ENCODE measurements at regions not wholly inside any gene's neighbourhood (a gene's known extent, or its start where the extent isn't known, plus 50 kb on each side); places are given as distances from the start of the nearest gene placed in this dataset.

DNA sequence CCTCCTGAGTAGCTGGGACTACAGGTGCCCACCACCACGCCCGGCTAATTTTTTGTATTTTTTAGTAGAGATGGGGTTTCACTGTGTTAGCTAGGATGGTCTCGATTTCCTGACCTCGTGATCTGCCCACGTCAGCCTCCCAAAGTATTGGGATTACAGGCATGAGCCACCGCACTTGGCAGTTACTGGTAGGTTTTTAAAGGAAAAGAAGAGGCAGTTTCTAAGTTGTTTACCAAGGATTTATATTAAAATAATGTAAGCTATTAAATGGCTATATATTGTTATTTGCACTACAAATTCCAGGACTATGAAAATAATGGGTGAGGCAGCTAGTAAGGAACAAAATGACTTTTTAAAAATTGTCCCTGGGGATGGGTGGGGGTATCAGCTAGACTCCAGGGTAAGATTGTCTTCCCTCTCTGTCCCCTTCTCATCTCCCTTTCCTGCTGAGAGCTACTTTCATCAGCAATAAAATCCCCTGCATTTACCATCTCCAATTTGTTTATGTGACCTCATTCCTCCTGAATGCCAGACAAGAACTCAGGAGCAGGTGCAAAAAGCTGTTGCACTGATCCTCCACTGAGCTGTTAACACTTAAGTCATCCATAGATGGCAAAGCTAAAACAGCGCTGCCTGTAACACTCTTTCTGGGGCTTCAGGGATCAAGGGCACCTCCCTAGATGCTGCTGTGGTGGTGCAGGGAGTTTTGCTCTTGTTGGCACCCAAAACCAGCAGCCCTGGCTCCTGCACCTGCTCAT lies 165.2 kb downstream of the ZPLD1 start:
- Histone ChIP-seq H3K27me3 (ENCODE audit: insufficient read depth, low read length) (no peaks in the 10 kb centered on the region), H2BK15ac (ENCODE audit: low read depth, low read length) (no peak overlapping the region), H4K5ac (ENCODE audit: insufficient read length, low read depth, low read length) (no peak overlapping the region), H2BK12ac (ENCODE audit: insufficient read length, low read depth, low read length) (no peak overlapping the region), H2BK5ac (ENCODE audit: insufficient read length, low read length) (no peak overlapping the region), H2AK5ac (ENCODE audit: insufficient read length, low read length) (no peak overlapping the region), H3K9ac (ENCODE audit: extremely low read depth, insufficient read length, low read length) (no peak overlapping the region), H3K56ac (ENCODE audit: insufficient read length, low read depth, low read length) (no peak overlapping the region), H3K4ac (ENCODE audit: low read depth, low read length) (no peak overlapping the region), H4K91ac (ENCODE audit: insufficient read length, low read depth, low read length) (no peak overlapping the region), H3K14ac (ENCODE audit: insufficient read depth, low read length) (no peak overlapping the region), H3K4me1 (ENCODE audit: insufficient read depth, low read length) (no peaks in the 10 kb centered on the region), H3K18ac (ENCODE audit: insufficient read length, low read depth, low read length) (no peak overlapping the region), H3K27ac (ENCODE audit: insufficient read length, low read depth, low read length) (no peak overlapping the region), H3K4me2 (ENCODE audit: insufficient read depth, insufficient read length, low read length) (no peak overlapping the region), H2BK120ac (ENCODE audit: low read depth, low read length, poor library complexity, severe bottlenecking) (no peak overlapping the region), H3K79me2 (ENCODE audit: insufficient read depth, low read length) (no peaks in the 10 kb centered on the region), H3K23me2 (ENCODE audit: insufficient read length, low read depth, low read length, poor library complexity, severe bottlenecking) (no peaks in the 10 kb centered on the region), H3K9me3 (ENCODE audit: control insufficient read depth, low read depth, low read length) (no peaks in the 10 kb centered on the region), H3K79me1 (ENCODE audit: insufficient read depth, low read depth, low read length, poor library complexity, severe bottlenecking) (no peaks in the 10 kb centered on the region), H2AFZ (ENCODE audit: low read length) (no peak overlapping the region), H4K8ac (replicated peaks; ENCODE audit: insufficient read length, low read depth, low read length) (no peak overlapping the region), H2BK20ac (ENCODE audit: low read depth, low read length, poor library complexity, severe bottlenecking) (no peak overlapping the region), H4K20me1 (ENCODE audit: control insufficient read depth, insufficient read depth, insufficient read length) (no peaks in the 10 kb centered on the region), H3K23ac (ENCODE audit: insufficient read length, low read depth, low read length) (no peak overlapping the region), H3T11ph (ENCODE audit: low read length) (no peak overlapping the region)
- Mint-ChIP-seq H3K27me3 (ENCODE audit: low read depth) (no peaks in the 10 kb centered on the region), H3K36me3 (ENCODE audit: insufficient read depth in 1 of 3, low read depth in 3 of 3) (no peaks in the 10 kb centered on the region; a peak in 1 of 7 replicates), H3K9me3 (no peaks in the 10 kb centered on the region), H3K27ac (no peak overlapping the region), H3K4me3 (no peak overlapping the region), H3K4me1 (0 out of 4 replicates have a peak, but pooled peaks cover 0 to 2% of the 10 kb centered on the region in 2 experiments)
- TF ChIP-seq, protein P1, sequence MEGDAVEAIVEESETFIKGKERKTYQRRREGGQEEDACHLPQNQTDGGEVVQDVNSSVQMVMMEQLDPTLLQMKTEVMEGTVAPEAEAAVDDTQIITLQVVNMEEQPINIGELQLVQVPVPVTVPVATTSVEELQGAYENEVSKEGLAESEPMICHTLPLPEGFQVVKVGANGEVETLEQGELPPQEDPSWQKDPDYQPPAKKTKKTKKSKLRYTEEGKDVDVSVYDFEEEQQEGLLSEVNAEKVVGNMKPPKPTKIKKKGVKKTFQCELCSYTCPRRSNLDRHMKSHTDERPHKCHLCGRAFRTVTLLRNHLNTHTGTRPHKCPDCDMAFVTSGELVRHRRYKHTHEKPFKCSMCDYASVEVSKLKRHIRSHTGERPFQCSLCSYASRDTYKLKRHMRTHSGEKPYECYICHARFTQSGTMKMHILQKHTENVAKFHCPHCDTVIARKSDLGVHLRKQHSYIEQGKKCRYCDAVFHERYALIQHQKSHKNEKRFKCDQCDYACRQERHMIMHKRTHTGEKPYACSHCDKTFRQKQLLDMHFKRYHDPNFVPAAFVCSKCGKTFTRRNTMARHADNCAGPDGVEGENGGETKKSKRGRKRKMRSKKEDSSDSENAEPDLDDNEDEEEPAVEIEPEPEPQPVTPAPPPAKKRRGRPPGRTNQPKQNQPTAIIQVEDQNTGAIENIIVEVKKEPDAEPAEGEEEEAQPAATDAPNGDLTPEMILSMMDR (conservative IDR thresholded peaks at IDR 0.05): no peak
- DNase-seq: no peak
- WGBS (ENCODE audit: extremely low coverage, insufficient read length, low lambda C conversion rate): no CpG with 5 or more reads among the region's 7 CpGs
